ENCODE measurements at regions not wholly inside any gene's neighbourhood (a gene's known extent, or its start where the extent isn't known, plus 50 kb on each side); places are given as distances from the start of the nearest gene placed in this dataset.
A peak's percentile ranks its signal among the peaks of the same experiment; 100 is the strongest.

- no peak overlapping the region for H3K27ac Mint-ChIP-seq
- H3K4me3 Mint-ChIP-seq (ENCODE audit: low read depth): no peak overlapping the region
- H3K9me3 Mint-ChIP-seq (ENCODE audit: low read depth): peaks cover 5% of the 10 kb centered on the region
- H3K27me3 Mint-ChIP-seq: peaks cover 48% of the 10 kb centered on the region
- TF ChIP-seq CTCF (IDR thresholded peaks at IDR 0.05; ENCODE audit: unreplicated experiment): no peak
- no peak for DNase-seq (ENCODE audit: low spot score, unreplicated experiment)
- H3K4me1 Mint-ChIP-seq (ENCODE audit: low read depth): peaks cover 2% of the 10 kb centered on the region
- peaks cover 9% of the 10 kb centered on the region for H3K36me3 Mint-ChIP-seq (ENCODE audit: insufficient read depth)
Observed at GRCh38 chr15:31485431-31485830, 158.8 kb downstream of the KLF13 start.

GRCh38 chr15:31485911-31486461 lies 159.4 kb downstream of the KLF13 start:
- no peak for TF ChIP-seq CTCF (IDR thresholded peaks at IDR 0.05; ENCODE audit: unreplicated experiment)
- no peak overlapping the region for H3K27ac Mint-ChIP-seq
- peak; percentile 6 for DNase-seq (ENCODE audit: low spot score, unreplicated experiment)
- no peak overlapping the region for H3K4me3 Mint-ChIP-seq (ENCODE audit: low read depth)
- peaks cover 9% of the 10 kb centered on the region for H3K36me3 Mint-ChIP-seq (ENCODE audit: insufficient read depth)
- peaks cover 5% of the 10 kb centered on the region for H3K9me3 Mint-ChIP-seq (ENCODE audit: low read depth)
- H3K4me1 Mint-ChIP-seq (ENCODE audit: low read depth): peaks cover 2% of the 10 kb centered on the region
- peaks cover 43% of the 10 kb centered on the region for H3K27me3 Mint-ChIP-seq

- Mint-ChIP-seq H3K27ac (no peak overlapping the region), H3K27me3 (peaks cover 39% of the 10 kb centered on the region), H3K4me3 (ENCODE audit: low read depth) (no peak overlapping the region), H3K36me3 (ENCODE audit: insufficient read depth) (peaks cover 11% of the 10 kb centered on the region), H3K9me3 (ENCODE audit: low read depth) (peaks cover 9% of the 10 kb centered on the region), H3K4me1 (ENCODE audit: low read depth) (peaks cover 2% of the 10 kb centered on the region)
- DNase-seq (ENCODE audit: low spot score, unreplicated experiment): peak; percentile 1
- TF ChIP-seq CTCF (IDR thresholded peaks at IDR 0.05; ENCODE audit: unreplicated experiment): no peak
Observed at GRCh38 chr15:31486506-31486905, 159.9 kb downstream of the KLF13 start.

GRCh38 chr15:31486906-31487695 lies 160.5 kb downstream of the KLF13 start:
- peak; percentile 8 for DNase-seq (ENCODE audit: low spot score, unreplicated experiment)
- Mint-ChIP-seq H3K27me3 (peaks cover 33% of the 10 kb centered on the region), H3K9me3 (ENCODE audit: low read depth) (peaks cover 14% of the 10 kb centered on the region), H3K36me3 (ENCODE audit: insufficient read depth) (peaks cover 13% of the 10 kb centered on the region), H3K27ac (no peak overlapping the region), H3K4me1 (ENCODE audit: low read depth) (peaks cover 2% of the 10 kb centered on the region), H3K4me3 (ENCODE audit: low read depth) (no peak overlapping the region)
- no peak for TF ChIP-seq CTCF (IDR thresholded peaks at IDR 0.05; ENCODE audit: unreplicated experiment)

- no peak overlapping the region for H3K27ac Mint-ChIP-seq
- peaks cover 2% of the 10 kb centered on the region for H3K4me1 Mint-ChIP-seq (ENCODE audit: low read depth)
- no peak overlapping the region for H3K4me3 Mint-ChIP-seq (ENCODE audit: low read depth)
- peak; percentile 13 for TF ChIP-seq CTCF (IDR thresholded peaks at IDR 0.05; ENCODE audit: unreplicated experiment)
- peaks cover 27% of the 10 kb centered on the region for H3K27me3 Mint-ChIP-seq
- H3K36me3 Mint-ChIP-seq (ENCODE audit: insufficient read depth): peaks cover 13% of the 10 kb centered on the region
- peak; percentile 6 for DNase-seq (ENCODE audit: low spot score, unreplicated experiment)
- H3K9me3 Mint-ChIP-seq (ENCODE audit: low read depth): peaks cover 14% of the 10 kb centered on the region
Observed at GRCh38 chr15:31487811-31488436, 161.3 kb downstream of the KLF13 start.

Measured in progenitor cell of endocrine pancreas (in vitro differentiated cells).